ENCODE measurements at regions not wholly inside any gene's neighbourhood (a gene's known extent, or its start where the extent isn't known, plus 50 kb on each side); places are given as distances from the start of the nearest gene placed in this dataset.

- H3K9me3 ChIP-seq: no peaks in the 10 kb centered on the region
- H3K4me3 ChIP-seq: no peak overlapping the region
- TF ChIP-seq CTCF (IDR thresholded peaks at IDR 0.05) (no peak), POLR2A (IDR thresholded peaks at IDR 0.05) (no peak)
- DNase-seq: no peak
- no peak overlapping the region for H3K27ac ChIP-seq
- no peaks in the 10 kb centered on the region for H3K36me3 ChIP-seq
- no peaks in the 10 kb centered on the region for H3K27me3 ChIP-seq
- no peaks in the 10 kb centered on the region for H3K4me1 ChIP-seq
- intact Hi-C loops (cut with DNase I; ENCODE audit: low total_unique reads): no loop called here
Observed at GRCh38 chr10:60707841-60708240, 70.4 kb upstream of the CDK1 start.

GRCh38 chr10:60706146-60706545 lies 72.1 kb upstream of the CDK1 start:
- intact Hi-C loops (cut with DNase I; ENCODE audit: low total_unique reads): no loop called here
- no peak for DNase-seq
- H3K27me3 ChIP-seq: no peaks in the 10 kb centered on the region
- H3K4me1 ChIP-seq: no peaks in the 10 kb centered on the region
- no peaks in the 10 kb centered on the region for H3K9me3 ChIP-seq
- TF ChIP-seq CTCF (IDR thresholded peaks at IDR 0.05) (no peak), POLR2A (IDR thresholded peaks at IDR 0.05) (no peak)
- no peak overlapping the region for H3K27ac ChIP-seq
- H3K4me3 ChIP-seq: no peak overlapping the region
- no peaks in the 10 kb centered on the region for H3K36me3 ChIP-seq

GRCh38 chr10:60705376-60705775 lies 72.9 kb upstream of the CDK1 start:
- H3K4me1 ChIP-seq: no peaks in the 10 kb centered on the region
- H3K27me3 ChIP-seq: no peaks in the 10 kb centered on the region
- H3K36me3 ChIP-seq: no peaks in the 10 kb centered on the region
- no peak overlapping the region for H3K4me3 ChIP-seq
- DNase-seq: no peak
- no peak for TF ChIP-seq CTCF (IDR thresholded peaks at IDR 0.05)
- TF ChIP-seq POLR2A (IDR thresholded peaks at IDR 0.05): no peak
- intact Hi-C loops (cut with DNase I; ENCODE audit: low total_unique reads): no loop called here
- H3K9me3 ChIP-seq: no peaks in the 10 kb centered on the region
- H3K27ac ChIP-seq: no peak overlapping the region

GRCh38 chr10:60704471-60704870 lies 73.8 kb upstream of the CDK1 start:
- no peak for DNase-seq

More at GRCh38 chr10:60704471-60704870, 73.8 kb upstream of the CDK1 start:
- Histone ChIP-seq H3K36me3 (no peaks in the 10 kb centered on the region), H3K4me1 (no peaks in the 10 kb centered on the region), H3K4me3 (no peak overlapping the region), H3K27ac (no peak overlapping the region), H3K27me3 (no peaks in the 10 kb centered on the region), H3K9me3 (no peaks in the 10 kb centered on the region)
- no peak for TF ChIP-seq CTCF (IDR thresholded peaks at IDR 0.05)
- TF ChIP-seq POLR2A (IDR thresholded peaks at IDR 0.05): no peak
- intact Hi-C loops (cut with DNase I; ENCODE audit: low total_unique reads): no loop called here
